ENCODE measurements at regions not wholly inside any gene's neighbourhood (a gene's known extent, or its start where the extent isn't known, plus 50 kb on each side); places are given as distances from the start of the nearest gene placed in this dataset.

GRCh38 chr5:88495810-88496209, 227.2 kb upstream of the TMEM161B start:
- Mint-ChIP-seq H3K9me3 (peaks cover 0 to 1% (median 0%) of the 10 kb centered on the region in 7 donors), H3K4me1 (no peaks in the 10 kb centered on the region), H3K27me3 (peaks cover 4% of the 10 kb centered on the region), H3K4me3 (no peak overlapping the region), H3K27ac (no peak overlapping the region), H3K36me3 (no peaks in the 10 kb centered on the region)
- no peak for ATAC-seq (ENCODE audit: low read depth in 2 of 2)
- Histone ChIP-seq H3K4me1 (ENCODE audit: control insufficient read depth, insufficient read depth, low read length, poor library complexity, severe bottlenecking) (no peaks in the 10 kb centered on the region), H3K36me3 (ENCODE audit: control insufficient read depth, insufficient read depth, low read length) (no peaks in the 10 kb centered on the region), H3K27me3 (ENCODE audit: control insufficient read depth, insufficient read depth, low read length) (peaks cover 11% of the 10 kb centered on the region), H3K4me3 (ENCODE audit: low read depth, low read length) (no peak overlapping the region), H3K9me3 (ENCODE audit: control insufficient read depth in 2 of 2, low read length in 2 of 2) (no peaks in the 10 kb centered on the region), H3K27ac (ENCODE audit: insufficient read depth, low read length, poor library complexity, severe bottlenecking) (no peak overlapping the region)
- no peak for DNase-seq

DNA sequence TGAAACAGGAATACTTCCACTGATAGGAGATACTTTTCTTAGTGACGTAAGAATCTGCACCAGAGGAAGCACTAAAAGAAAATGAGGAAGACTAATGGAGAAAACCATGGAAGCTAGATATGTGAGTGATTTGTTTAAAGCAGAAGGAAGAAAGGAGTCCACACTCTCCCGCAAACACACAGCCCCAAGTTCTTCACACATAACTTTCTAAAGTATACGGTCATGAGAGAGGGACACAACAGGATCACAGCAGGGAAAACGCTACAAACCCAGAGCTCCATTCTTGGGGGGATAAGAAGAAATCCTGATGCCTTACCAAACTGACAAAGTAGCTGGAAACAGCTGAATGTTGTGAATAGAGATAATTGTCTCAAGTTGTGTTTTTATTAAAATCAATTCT, 222.2 kb upstream of the TMEM161B start:
- H3K4me3 Mint-ChIP-seq: no peak overlapping the region
- no peak for DNase-seq
- H3K27me3 Mint-ChIP-seq: peaks cover 4% of the 10 kb centered on the region

DNA sequence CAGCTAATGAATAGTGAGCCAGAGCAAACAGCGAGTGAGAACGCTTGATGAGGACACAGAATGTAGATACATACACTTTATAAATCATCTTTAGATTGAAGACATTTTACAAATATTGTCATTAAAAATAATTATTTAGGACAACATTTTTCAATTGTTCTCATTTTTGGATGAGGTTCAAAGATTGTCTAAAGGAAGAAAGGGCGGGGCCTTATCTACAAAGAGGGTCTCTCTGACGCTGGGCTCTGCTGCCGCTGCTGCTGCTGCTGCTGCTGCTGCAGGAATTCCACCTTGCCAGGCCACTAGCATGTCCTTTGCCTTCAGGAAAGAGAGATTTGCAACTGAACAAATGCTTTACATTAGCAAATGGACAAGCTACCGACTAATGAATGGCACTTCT, 220.7 kb upstream of the TMEM161B start:
- ATAC-seq (ENCODE audit: low read depth in 2 of 2) (no peak), DNase-seq (no peak)
- Mint-ChIP-seq H3K9me3 (no peaks in the 10 kb centered on the region), H3K27ac (no peak overlapping the region), H3K36me3 (no peaks in the 10 kb centered on the region), H3K4me1 (no peaks in the 10 kb centered on the region), H3K4me3 (no peak overlapping the region), H3K27me3 (peaks cover 4% of the 10 kb centered on the region)
- no peaks in the 10 kb centered on the region for H3K4me1 ChIP-seq (ENCODE audit: control insufficient read depth, insufficient read depth, low read length, poor library complexity, severe bottlenecking)
- H3K4me3 ChIP-seq (ENCODE audit: low read depth, low read length): no peak overlapping the region
- peaks cover 2% of the 10 kb centered on the region for H3K27me3 ChIP-seq (ENCODE audit: control insufficient read depth, insufficient read depth, low read length)
- no peaks in the 10 kb centered on the region for H3K36me3 ChIP-seq (ENCODE audit: control insufficient read depth, insufficient read depth, low read length)
- H3K9me3 ChIP-seq (ENCODE audit: control insufficient read depth in 2 of 2, low read length in 2 of 2): no peaks in the 10 kb centered on the region
- H3K27ac ChIP-seq (ENCODE audit: insufficient read depth, low read length, poor library complexity, severe bottlenecking): no peak overlapping the region

More for the DNA sequence above, 222.2 kb upstream of the TMEM161B start:
- Histone ChIP-seq H3K27ac (ENCODE audit: insufficient read depth, low read length, poor library complexity, severe bottlenecking) (no peak overlapping the region), H3K4me3 (ENCODE audit: low read depth, low read length) (no peak overlapping the region), H3K4me1 (ENCODE audit: control insufficient read depth, insufficient read depth, low read length, poor library complexity, severe bottlenecking) (no peaks in the 10 kb centered on the region), H3K27me3 (ENCODE audit: control insufficient read depth, insufficient read depth, low read length) (peaks cover 9% of the 10 kb centered on the region), H3K36me3 (ENCODE audit: control insufficient read depth, insufficient read depth, low read length) (no peaks in the 10 kb centered on the region), H3K9me3 (ENCODE audit: control insufficient read depth in 2 of 2, low read length in 2 of 2) (no peaks in the 10 kb centered on the region)
- Mint-ChIP-seq H3K27ac (no peak overlapping the region), H3K9me3 (no peaks in the 10 kb centered on the region), H3K4me1 (no peaks in the 10 kb centered on the region), H3K36me3 (no peaks in the 10 kb centered on the region)
- no peak for ATAC-seq (ENCODE audit: low read depth in 2 of 2)

- Histone ChIP-seq H3K4me3 (ENCODE audit: low read depth, low read length) (no peak overlapping the region), H3K27ac (ENCODE audit: insufficient read depth, low read length, poor library complexity, severe bottlenecking) (no peak overlapping the region), H3K27me3 (ENCODE audit: control insufficient read depth, insufficient read depth, low read length) (peaks cover 2% of the 10 kb centered on the region), H3K36me3 (ENCODE audit: control insufficient read depth, insufficient read depth, low read length) (no peaks in the 10 kb centered on the region), H3K4me1 (ENCODE audit: control insufficient read depth, insufficient read depth, low read length, poor library complexity, severe bottlenecking) (no peaks in the 10 kb centered on the region), H3K9me3 (ENCODE audit: control insufficient read depth in 2 of 2, low read length in 2 of 2) (no peaks in the 10 kb centered on the region)
- no peaks in the 10 kb centered on the region for H3K36me3 Mint-ChIP-seq
- no peaks in the 10 kb centered on the region for H3K4me1 Mint-ChIP-seq
- DNase-seq (no peak), ATAC-seq (ENCODE audit: low read depth in 2 of 2) (no peak)
- H3K27me3 Mint-ChIP-seq: peaks cover 4% of the 10 kb centered on the region
- no peak overlapping the region for H3K4me3 Mint-ChIP-seq
- H3K27ac Mint-ChIP-seq: no peak overlapping the region
- no peaks in the 10 kb centered on the region for H3K9me3 Mint-ChIP-seq
Measured at GRCh38 chr5:88488561-88488960, 219.9 kb upstream of the TMEM161B start.

DNA sequence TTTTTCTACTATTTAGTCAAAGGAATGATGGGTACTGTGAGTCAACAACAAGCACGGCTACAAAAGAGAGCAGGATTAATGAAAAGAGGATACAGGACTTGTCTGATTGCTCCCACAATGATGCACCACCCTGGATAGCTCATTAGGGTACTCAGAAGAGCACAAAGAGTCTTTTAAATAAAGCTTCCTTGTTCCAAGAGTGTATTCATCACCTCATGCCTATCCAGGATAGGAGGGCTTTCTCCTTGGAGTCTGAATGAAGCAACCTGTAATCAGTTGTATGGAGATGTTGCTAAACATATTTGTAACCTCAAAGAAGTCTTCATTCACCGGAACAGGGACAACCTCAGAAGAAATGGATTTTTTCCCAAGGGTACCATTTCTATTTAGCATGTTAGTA, 219.5 kb upstream of the TMEM161B start:
- peaks cover 2% of the 10 kb centered on the region for H3K27me3 ChIP-seq (ENCODE audit: control insufficient read depth, insufficient read depth, low read length)
- no peaks in the 10 kb centered on the region for H3K4me1 ChIP-seq (ENCODE audit: control insufficient read depth, insufficient read depth, low read length, poor library complexity, severe bottlenecking)
- ATAC-seq (ENCODE audit: low read depth in 2 of 2) (no peak), DNase-seq (no peak)
- Mint-ChIP-seq H3K4me1 (no peaks in the 10 kb centered on the region), H3K27me3 (peaks cover 4% of the 10 kb centered on the region), H3K9me3 (no peaks in the 10 kb centered on the region), H3K27ac (no peak overlapping the region), H3K4me3 (no peak overlapping the region), H3K36me3 (no peaks in the 10 kb centered on the region)
- no peaks in the 10 kb centered on the region for H3K9me3 ChIP-seq (ENCODE audit: control insufficient read depth in 2 of 2, low read length in 2 of 2)
- H3K4me3 ChIP-seq (ENCODE audit: low read depth, low read length): no peak overlapping the region
- H3K36me3 ChIP-seq (ENCODE audit: control insufficient read depth, insufficient read depth, low read length): no peaks in the 10 kb centered on the region
- H3K27ac ChIP-seq (ENCODE audit: insufficient read depth, low read length, poor library complexity, severe bottlenecking): no peak overlapping the region

GRCh38 chr5:88487066-88487465, 218.4 kb upstream of the TMEM161B start:
- Mint-ChIP-seq H3K4me3 (no peak overlapping the region), H3K9me3 (no peaks in the 10 kb centered on the region), H3K36me3 (no peaks in the 10 kb centered on the region), H3K27me3 (peaks cover 10% of the 10 kb centered on the region), H3K4me1 (no peaks in the 10 kb centered on the region), H3K27ac (no peak overlapping the region)
- H3K9me3 ChIP-seq (ENCODE audit: control insufficient read depth in 2 of 2, low read length in 2 of 2): no peaks in the 10 kb centered on the region
- no peaks in the 10 kb centered on the region for H3K36me3 ChIP-seq (ENCODE audit: control insufficient read depth, insufficient read depth, low read length)
- H3K27me3 ChIP-seq (ENCODE audit: control insufficient read depth, insufficient read depth, low read length): peaks cover 1% of the 10 kb centered on the region
- no peak overlapping the region for H3K27ac ChIP-seq (ENCODE audit: insufficient read depth, low read length, poor library complexity, severe bottlenecking)
- H3K4me1 ChIP-seq (ENCODE audit: control insufficient read depth, insufficient read depth, low read length, poor library complexity, severe bottlenecking): no peaks in the 10 kb centered on the region
- no peak for ATAC-seq (ENCODE audit: low read depth in 2 of 2)
- no peak overlapping the region for H3K4me3 ChIP-seq (ENCODE audit: low read depth, low read length)
- no peak for DNase-seq

GRCh38 chr5:88486431-88486830, 217.8 kb upstream of the TMEM161B start:
- Mint-ChIP-seq H3K9me3 (no peaks in the 10 kb centered on the region), H3K27ac (no peak overlapping the region), H3K4me1 (no peaks in the 10 kb centered on the region)

GRCh38 chr5:88485531-88485930, 216.9 kb upstream of the TMEM161B start:
- no peaks in the 10 kb centered on the region for H3K9me3 Mint-ChIP-seq
- no peak overlapping the region for H3K27ac ChIP-seq (ENCODE audit: insufficient read depth, low read length, poor library complexity, severe bottlenecking)
- H3K27me3 Mint-ChIP-seq: peaks cover 15% of the 10 kb centered on the region

More at GRCh38 chr5:88486431-88486830, 217.8 kb upstream of the TMEM161B start:
- H3K4me3 ChIP-seq (ENCODE audit: low read depth, low read length): no peak overlapping the region
- H3K36me3 ChIP-seq (ENCODE audit: control insufficient read depth, insufficient read depth, low read length): no peaks in the 10 kb centered on the region
- no peaks in the 10 kb centered on the region for H3K9me3 ChIP-seq (ENCODE audit: control insufficient read depth in 2 of 2, low read length in 2 of 2)
- no peak overlapping the region for H3K27ac ChIP-seq (ENCODE audit: insufficient read depth, low read length, poor library complexity, severe bottlenecking)
- Mint-ChIP-seq H3K27me3 (peaks cover 10% of the 10 kb centered on the region), H3K36me3 (no peaks in the 10 kb centered on the region), H3K4me3 (no peak overlapping the region)
- H3K4me1 ChIP-seq (ENCODE audit: control insufficient read depth, insufficient read depth, low read length, poor library complexity, severe bottlenecking): no peaks in the 10 kb centered on the region
- ATAC-seq (ENCODE audit: low read depth in 2 of 2) (no peak), DNase-seq (no peak)
- H3K27me3 ChIP-seq (ENCODE audit: control insufficient read depth, insufficient read depth, low read length): no peaks in the 10 kb centered on the region

More at GRCh38 chr5:88485531-88485930, 216.9 kb upstream of the TMEM161B start:
- H3K27ac Mint-ChIP-seq: no peak overlapping the region
- H3K4me3 ChIP-seq (ENCODE audit: low read depth, low read length): no peak overlapping the region
- no peaks in the 10 kb centered on the region for H3K4me1 Mint-ChIP-seq
- no peaks in the 10 kb centered on the region for H3K36me3 ChIP-seq (ENCODE audit: control insufficient read depth, insufficient read depth, low read length)
- ATAC-seq (ENCODE audit: low read depth in 2 of 2): no peak
- no peaks in the 10 kb centered on the region for H3K36me3 Mint-ChIP-seq
- no peak for DNase-seq
- H3K4me1 ChIP-seq (ENCODE audit: control insufficient read depth, insufficient read depth, low read length, poor library complexity, severe bottlenecking): no peaks in the 10 kb centered on the region
- no peak overlapping the region for H3K4me3 Mint-ChIP-seq
- H3K9me3 ChIP-seq (ENCODE audit: control insufficient read depth in 2 of 2, low read length in 2 of 2): no peaks in the 10 kb centered on the region
- H3K27me3 ChIP-seq (ENCODE audit: control insufficient read depth, insufficient read depth, low read length): no peaks in the 10 kb centered on the region
